DND-41 (cell line): ENCODE measurements at regions not wholly inside any gene's neighbourhood (a gene's known extent, or its start where the extent isn't known, plus 50 kb on each side); places are given as distances from the start of the nearest gene placed in this dataset.

Experiments used
- EZH2 ChIP-seq: IDR thresholded peaks from 3 replicates; pipeline ENCODE4 v1.6.1; 2012; ENCODE audit warnings: borderline replicate concordance, low read depth, mild to moderate bottlenecking, moderate library complexity, low read length, inconsistent platforms; ENCODE audit not compliant: severe bottlenecking
- TF ChIP-seq, protein P1 (sequence below): IDR thresholded peaks from 2 replicates; pipeline ENCODE4 v1.5.1; 2012; ENCODE audit warnings: borderline replicate concordance, low read length, moderate library complexity, mild to moderate bottlenecking; ENCODE audit not compliant: poor library complexity, severe bottlenecking; ENCODE audit errors: extremely low read depth

DNA sequence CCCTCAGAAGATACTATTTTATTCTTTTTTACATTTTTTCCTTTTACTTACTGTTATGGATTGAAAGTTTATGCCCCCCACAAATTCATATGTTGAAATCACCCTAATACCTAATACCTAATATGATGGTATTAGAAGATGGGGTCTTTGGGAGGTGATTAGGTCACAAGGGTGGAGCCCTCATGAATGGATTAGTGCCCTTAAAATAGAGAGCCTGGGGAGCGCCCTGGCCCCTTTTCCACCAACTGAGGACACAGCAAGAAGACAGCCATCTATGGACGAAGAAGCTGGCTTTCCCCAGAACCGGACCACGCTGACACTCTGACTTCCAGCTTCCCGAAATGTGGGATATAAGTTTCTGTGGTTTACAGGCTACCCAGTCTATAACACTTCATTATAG is 58.6 kb upstream of the FAT1 start:
- TF ChIP-seq EZH2, result no peak
- TF ChIP-seq, protein P1, sequence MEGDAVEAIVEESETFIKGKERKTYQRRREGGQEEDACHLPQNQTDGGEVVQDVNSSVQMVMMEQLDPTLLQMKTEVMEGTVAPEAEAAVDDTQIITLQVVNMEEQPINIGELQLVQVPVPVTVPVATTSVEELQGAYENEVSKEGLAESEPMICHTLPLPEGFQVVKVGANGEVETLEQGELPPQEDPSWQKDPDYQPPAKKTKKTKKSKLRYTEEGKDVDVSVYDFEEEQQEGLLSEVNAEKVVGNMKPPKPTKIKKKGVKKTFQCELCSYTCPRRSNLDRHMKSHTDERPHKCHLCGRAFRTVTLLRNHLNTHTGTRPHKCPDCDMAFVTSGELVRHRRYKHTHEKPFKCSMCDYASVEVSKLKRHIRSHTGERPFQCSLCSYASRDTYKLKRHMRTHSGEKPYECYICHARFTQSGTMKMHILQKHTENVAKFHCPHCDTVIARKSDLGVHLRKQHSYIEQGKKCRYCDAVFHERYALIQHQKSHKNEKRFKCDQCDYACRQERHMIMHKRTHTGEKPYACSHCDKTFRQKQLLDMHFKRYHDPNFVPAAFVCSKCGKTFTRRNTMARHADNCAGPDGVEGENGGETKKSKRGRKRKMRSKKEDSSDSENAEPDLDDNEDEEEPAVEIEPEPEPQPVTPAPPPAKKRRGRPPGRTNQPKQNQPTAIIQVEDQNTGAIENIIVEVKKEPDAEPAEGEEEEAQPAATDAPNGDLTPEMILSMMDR, result no peak
